Liver (tissue), 7 donors: ENCODE measurements at regions not wholly inside any gene's neighbourhood (a gene's known extent, or its start where the extent isn't known, plus 50 kb on each side); places are given as distances from the start of the nearest gene placed in this dataset.

ENCODE experiments used
- DNase-seq: peaks from one replicate; pipeline ENCODE4 v3.0.0-alpha.2; 2017; ENCODE audit warnings: low spot score
- H3K27ac ChIP-seq, 2 donors: one replicate each; pipeline ENCODE4 v1.7.0; 2013; ENCODE audit warnings: inconsistent platforms in 2 of 2, low read length in 2 of 2, control low read depth in 1 of 2, low read depth in 1 of 2, mild to moderate bottlenecking in 1 of 2
- H3K27me3 ChIP-seq, 4 donors: one replicate each; pipeline versions ENCODE4 v1.6.1 to v1.7.0; 2013; ENCODE audit warnings: low read length in 3 of 4, inconsistent platforms in 1 of 4, mild to moderate bottlenecking in 1 of 4, moderate library complexity in 1 of 4; ENCODE audit not compliant: control insufficient read depth in 4 of 4, insufficient read depth in 4 of 4
- H3K36me3 ChIP-seq, 4 donors: one replicate each; pipeline versions ENCODE4 v1.6.1 to v1.7.0; 2013; ENCODE audit warnings: low read length in 3 of 4, mild to moderate bottlenecking in 3 of 4, low read depth in 1 of 4, moderate library complexity in 1 of 4; ENCODE audit not compliant: control insufficient read depth in 4 of 4, insufficient read depth in 3 of 4
- H3K4me1 ChIP-seq, 4 donors: one replicate each; pipeline versions ENCODE4 v1.6.1 to v1.7.0; 2013; ENCODE audit warnings: low read length in 3 of 4, mild to moderate bottlenecking in 3 of 4, moderate library complexity in 1 of 4; ENCODE audit not compliant: control insufficient read depth in 4 of 4, insufficient read depth in 4 of 4
- H3K4me3 ChIP-seq, 3 donors: one replicate each; pipeline versions ENCODE4 v1.6.1 to v1.7.0; 2013; ENCODE audit warnings: low read length in 3 of 3, control low read depth in 1 of 3, low read depth in 1 of 3, mild to moderate bottlenecking in 1 of 3
- H3K9ac ChIP-seq, 2 donors: one replicate each; pipeline ENCODE4 v1.7.0; 2013; ENCODE audit warnings: low read length in 2 of 2, mild to moderate bottlenecking in 2 of 2, moderate library complexity in 2 of 2, control low read depth in 1 of 2, low read depth in 1 of 2
- H3K9me3 ChIP-seq, 4 donors: one replicate each; pipeline versions ENCODE4 v1.6.1 to v1.7.0; 2013; ENCODE audit warnings: low read length in 3 of 4; ENCODE audit not compliant: control insufficient read depth in 4 of 4
- ATF3 ChIP-seq: IDR thresholded peaks from 2 replicates; pipeline ENCODE4 v1.6.1; 2016; ENCODE audit warnings: antibody characterized with exemption
- FOXA1 ChIP-seq: IDR thresholded peaks from 2 replicates; pipeline ENCODE4 v1.6.1; 2016; ENCODE audit warnings: antibody characterized with exemption
- FOXA2 ChIP-seq: IDR thresholded peaks from 2 replicates; pipeline ENCODE4 v1.6.1; 2016; ENCODE audit warnings: antibody characterized with exemption
- HNF4A ChIP-seq, 2 donors: conservative IDR thresholded peaks; 2 replicates each; pipeline ENCODE4 v1.6.1; 2016; ENCODE audit warnings: antibody characterized with exemption in 2 of 2, mild to moderate bottlenecking in 2 of 2
- JUND ChIP-seq, 2 donors: IDR thresholded peaks; 2 replicates each; pipeline ENCODE4 v1.6.1; 2016; ENCODE audit warnings: antibody characterized with exemption in 2 of 2
- MAX ChIP-seq: IDR thresholded peaks from 2 replicates; pipeline ENCODE4 v1.6.1; 2016; ENCODE audit warnings: antibody characterized with exemption
- RAD21 ChIP-seq, 2 donors: IDR thresholded peaks; 2 replicates each; pipeline ENCODE4 v1.6.1; 2016; ENCODE audit warnings: antibody characterized with exemption in 2 of 2, mild to moderate bottlenecking in 2 of 2
- REST ChIP-seq: IDR thresholded peaks from 2 replicates; pipeline ENCODE4 v1.6.1; 2016; ENCODE audit warnings: antibody characterized with exemption, mild to moderate bottlenecking
- RXRA ChIP-seq, 2 donors: IDR thresholded peaks; 2 replicates each; pipeline ENCODE4 v1.6.1; 2017 to 2018; ENCODE audit warnings: antibody characterized with exemption in 2 of 2, mild to moderate bottlenecking in 1 of 2
- SP1 ChIP-seq: IDR thresholded peaks from 2 replicates; pipeline ENCODE4 v1.6.1; 2018; ENCODE audit warnings: antibody characterized with exemption, mild to moderate bottlenecking
- TAF1 ChIP-seq: conservative IDR thresholded peaks from 2 replicates; pipeline ENCODE4 v1.6.1; 2016; ENCODE audit warnings: antibody characterized with exemption, mild to moderate bottlenecking
- YY1 ChIP-seq: IDR thresholded peaks from 2 replicates; pipeline ENCODE4 v1.6.1; 2016; ENCODE audit warnings: antibody characterized with exemption, mild to moderate bottlenecking
- ZBTB33 ChIP-seq: IDR thresholded peaks from 2 replicates; pipeline ENCODE4 v1.6.1; 2016; ENCODE audit warnings: antibody characterized with exemption
- WGBS: extraction: QIAGEN DNeasy Blood & Tissue Kit; methylation state at CpG from one replicate; pipeline ENCODE4 v1.1.7; 2013; 5-methylcytosine and 5-hydroxymethylcytosine counted together
- donor health status: healthy.
- donor health status: healthy.
- donor health status: healthy.
- donor health status: healthy.

- TF ChIP-seq ZBTB33: no peak
- no peak for TF ChIP-seq RXRA (IDR thresholded peaks at IDR 0.05)
- no peak for TF ChIP-seq RAD21 (IDR thresholded peaks at IDR 0.05)
- TF ChIP-seq TAF1: no peak
- no peak for TF ChIP-seq HNF4A (conservative IDR thresholded peaks at IDR 0.05)
- no peak overlapping the region for H3K4me3 ChIP-seq
- no peak overlapping the region for H3K9ac ChIP-seq
- no peaks in the 10 kb centered on the region for H3K27me3 ChIP-seq
- no peaks in the 10 kb centered on the region for H3K36me3 ChIP-seq
- WGBS: 62% methylated on average over 3 of the region's 3 CpGs
- no peaks in the 10 kb centered on the region for H3K9me3 ChIP-seq
- no peak overlapping the region for H3K27ac ChIP-seq
- DNase-seq: no peak
- no peaks in the 10 kb centered on the region for H3K4me1 ChIP-seq
These were observed 429.9 kb downstream of the GABRG2 start for GRCh38 chr5:162497455-162497854.

GRCh38 chr5:162502780-162503179, 435.2 kb downstream of the GABRG2 start:
- Histone ChIP-seq H3K27me3 (peaks cover 0 to 4% (median 0%) of the 10 kb centered on the region in 4 donors), H3K9ac (no peak overlapping the region), H3K36me3 (no peaks in the 10 kb centered on the region), H3K27ac (no peak overlapping the region), H3K4me1 (no peaks in the 10 kb centered on the region), H3K9me3 (no peaks in the 10 kb centered on the region), H3K4me3 (no peak overlapping the region)
- 58% methylated on average over 3 of the region's 3 CpGs for WGBS
- DNase-seq: no peak
- TF ChIP-seq REST: no peak
- no peak for TF ChIP-seq TAF1
- no peak for TF ChIP-seq FOXA1

GRCh38 chr5:162503796-162504195, 436.2 kb downstream of the GABRG2 start:
- H3K27me3 ChIP-seq: peaks cover 0 to 4% (median 0%) of the 10 kb centered on the region in 4 donors
- TF ChIP-seq FOXA1: no peak
- no peak for TF ChIP-seq TAF1
- no peak for TF ChIP-seq ATF3
- TF ChIP-seq YY1: no peak
- TF ChIP-seq JUND (IDR thresholded peaks at IDR 0.05): no peak
- TF ChIP-seq SP1: no peak
- TF ChIP-seq FOXA2: no peak
- no peak for TF ChIP-seq ZBTB33
- no peak for TF ChIP-seq RXRA (IDR thresholded peaks at IDR 0.05)
- TF ChIP-seq MAX: no peak
- no peak for DNase-seq
- no peak overlapping the region for H3K9ac ChIP-seq
- 72% methylated on average over 3 of the region's 3 CpGs for WGBS
- no peaks in the 10 kb centered on the region for H3K9me3 ChIP-seq
- H3K27ac ChIP-seq: no peak overlapping the region
- no peak overlapping the region for H3K4me3 ChIP-seq
- H3K4me1 ChIP-seq: no peaks in the 10 kb centered on the region
- no peaks in the 10 kb centered on the region for H3K36me3 ChIP-seq
